HG03571 (cell line): ENCODE measurements at regions not wholly inside any gene's neighbourhood (a gene's known extent, or its start where the extent isn't known, plus 50 kb on each side); places are given as distances from the start of the nearest gene placed in this dataset.
"Not testable (repeated sequence)": the region's sequence is repeated elsewhere in the genome, so short reads cannot be mapped to it uniquely, and the experiment has no call there.

Experiments used
- ATAC-seq: cut with Tn5 transposase; IDR thresholded peaks from one replicate; pipeline ENCODE4 v1.9.1; 2021; ENCODE audit not compliant: unreplicated experiment

GRCh38 chr17:20731131-20731530, 151.6 kb downstream of the CDRT15L2 start:
- not testable (repeated sequence) for ATAC-seq

DNA sequence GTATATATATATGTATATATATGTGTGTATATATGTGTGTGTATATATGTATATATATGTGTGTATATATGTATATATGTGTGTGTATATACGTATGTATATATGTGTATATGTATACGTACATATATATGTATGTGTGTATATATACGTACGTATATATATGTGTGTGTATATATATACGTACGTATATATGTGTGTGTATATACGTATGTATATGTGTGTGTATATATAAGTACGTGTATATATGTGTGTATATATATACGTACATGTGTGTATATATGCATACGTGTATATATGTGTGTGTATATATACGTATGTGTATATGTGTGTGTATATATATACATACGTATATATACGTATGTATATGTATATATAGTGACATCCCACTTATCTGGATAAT, 154.4 kb downstream of the CDRT15L2 start:
- no peak for ATAC-seq

DNA sequence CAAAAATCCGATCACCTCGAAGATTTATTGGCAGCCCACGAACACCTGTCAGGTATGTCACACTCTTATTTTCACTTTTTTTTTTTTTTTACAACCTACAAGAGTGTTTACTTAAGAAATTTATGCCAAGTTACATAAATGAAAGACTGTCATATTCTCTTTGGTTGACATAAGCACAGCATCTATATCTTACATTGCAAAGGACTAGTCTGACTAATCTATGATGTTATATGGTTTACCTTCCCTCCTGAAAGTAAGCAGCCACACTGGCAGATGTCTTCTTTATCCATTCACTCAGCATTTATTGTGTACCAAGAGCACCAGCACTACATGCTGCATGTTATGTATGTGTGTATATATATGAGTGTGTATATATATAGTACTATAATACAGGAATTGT, 156.3 kb downstream of the CDRT15L2 start:
- no peak for ATAC-seq

DNA sequence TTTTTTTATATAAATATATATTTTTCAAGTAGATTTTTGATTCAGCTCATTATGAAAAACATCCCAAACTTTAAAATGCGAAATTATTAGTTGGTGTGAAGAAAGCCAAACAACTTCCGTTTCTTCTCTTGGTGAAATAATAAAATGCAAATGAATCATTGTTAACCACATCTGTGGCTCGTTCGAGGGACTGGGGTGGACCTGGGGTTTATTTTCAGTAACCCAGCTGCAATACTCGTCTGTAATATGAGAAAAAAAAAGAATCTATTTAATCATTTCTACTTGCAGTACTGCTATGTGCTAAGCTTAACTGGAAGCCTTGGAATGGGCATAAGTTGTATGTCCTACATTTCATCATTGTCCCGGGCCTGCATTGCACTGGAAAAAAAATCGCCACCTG, 158.1 kb downstream of the CDRT15L2 start:
- not testable (repeated sequence) for ATAC-seq

DNA sequence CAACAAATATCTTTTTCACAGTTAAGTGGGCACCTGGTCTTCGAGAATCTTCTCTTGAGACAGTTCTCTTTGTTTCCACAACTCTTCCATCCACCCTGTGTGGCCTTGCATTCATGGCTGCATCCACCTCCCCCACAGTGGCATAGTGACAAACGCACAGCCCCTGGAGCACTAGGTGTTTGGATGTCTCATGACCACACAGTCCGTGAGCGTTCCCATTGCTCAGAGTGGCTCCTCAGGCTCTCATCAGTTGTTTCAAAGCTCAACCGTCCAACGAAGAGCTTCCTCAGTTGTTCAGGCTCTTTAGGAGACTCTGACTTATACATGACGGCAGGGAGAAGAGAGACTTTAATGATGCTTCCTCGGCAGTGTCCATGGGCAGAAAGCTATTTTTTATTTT, 191.6 kb downstream of the CDRT15L2 start:
- no peak for ATAC-seq

DNA sequence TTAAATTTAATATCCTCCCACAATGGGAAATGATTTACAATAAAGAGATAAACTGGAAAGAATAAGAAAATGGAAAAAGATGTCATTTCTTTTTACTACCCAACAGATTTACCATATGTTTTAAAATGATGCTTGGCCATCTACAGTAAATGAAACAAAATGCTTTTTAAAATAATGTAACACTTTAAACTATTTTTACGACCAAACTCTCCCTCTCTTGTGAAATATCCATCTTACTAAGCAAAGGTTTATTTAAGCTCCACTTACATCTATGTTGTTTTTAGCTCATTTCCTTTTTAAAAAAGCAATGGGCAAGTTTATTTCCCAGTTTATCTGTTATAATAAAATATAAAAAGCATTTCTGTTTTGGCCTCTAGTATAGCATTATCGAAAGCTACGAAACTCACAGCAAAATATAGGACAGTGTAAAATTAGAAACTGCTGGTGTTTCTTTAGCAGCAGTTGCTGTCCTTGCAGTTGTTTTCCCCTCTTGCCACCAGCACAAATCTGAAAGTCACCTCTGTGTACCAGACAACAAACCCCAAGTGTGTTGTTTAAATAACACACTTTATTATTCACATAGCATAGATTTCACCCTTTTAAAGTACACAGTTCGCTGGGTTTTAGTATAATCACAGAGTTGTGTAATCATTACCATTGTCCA, 195.1 kb downstream of the CDRT15L2 start:
- no peak for ATAC-seq

DNA sequence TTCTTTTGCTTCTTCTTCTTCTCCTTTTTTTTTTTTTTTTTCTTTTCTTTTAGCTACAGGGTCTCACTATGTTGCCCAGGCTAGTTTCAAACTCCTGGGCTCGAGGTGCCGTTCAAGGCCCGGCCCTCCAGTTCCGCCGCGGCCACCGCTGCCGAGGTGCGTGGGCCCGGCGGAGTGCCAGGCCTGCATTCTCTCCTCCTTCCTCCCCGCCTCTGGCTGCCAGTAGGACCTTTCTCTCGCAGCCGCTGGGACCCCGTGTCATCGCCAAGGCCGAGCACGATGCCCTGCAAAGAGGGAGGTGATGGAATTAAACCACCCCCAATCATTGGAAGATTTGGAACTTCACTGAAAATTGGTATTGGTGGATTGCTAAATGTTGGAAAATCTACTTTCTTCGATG, 195.8 kb downstream of the CDRT15L2 start:
- no peak for ATAC-seq

DNA sequence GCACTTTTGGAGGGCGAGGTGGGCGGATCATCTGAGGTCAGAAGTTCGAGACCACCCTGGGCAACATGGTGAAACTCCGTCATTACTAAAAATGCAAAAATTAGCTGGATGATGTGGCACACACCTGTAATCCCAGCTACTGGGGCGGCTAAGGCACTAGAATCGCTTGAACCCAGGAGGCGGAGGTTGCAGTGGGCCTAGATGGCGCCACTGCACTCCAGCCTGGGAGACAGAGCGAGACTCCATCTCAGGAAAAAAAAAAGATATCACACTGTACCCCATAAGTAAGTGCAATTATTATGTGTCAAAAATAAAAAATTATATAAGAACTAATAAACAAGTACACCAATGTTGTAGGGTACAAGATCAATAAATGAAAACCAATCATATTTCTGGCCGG, 200.0 kb downstream of the CDRT15L2 start:
- no peak for ATAC-seq

DNA sequence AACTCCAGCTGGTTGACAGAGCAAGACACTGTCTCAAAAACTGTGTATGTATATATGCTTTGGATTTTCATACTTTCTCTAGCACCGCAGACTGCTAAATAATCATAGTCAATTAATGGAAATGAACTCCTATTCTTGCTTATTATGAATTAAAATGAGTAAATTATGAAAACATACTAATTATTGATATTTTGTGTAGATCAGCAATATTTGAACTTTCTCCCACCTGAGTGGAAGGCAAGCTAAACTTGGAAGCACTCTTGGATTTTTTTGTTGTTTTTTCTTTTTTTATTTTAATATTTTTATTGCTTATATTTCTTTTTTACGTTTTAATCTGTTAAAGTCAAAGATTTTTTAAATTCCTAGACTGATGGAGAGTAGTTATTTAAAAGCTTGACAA, 201.7 kb downstream of the CDRT15L2 start:
- no peak for ATAC-seq

DNA sequence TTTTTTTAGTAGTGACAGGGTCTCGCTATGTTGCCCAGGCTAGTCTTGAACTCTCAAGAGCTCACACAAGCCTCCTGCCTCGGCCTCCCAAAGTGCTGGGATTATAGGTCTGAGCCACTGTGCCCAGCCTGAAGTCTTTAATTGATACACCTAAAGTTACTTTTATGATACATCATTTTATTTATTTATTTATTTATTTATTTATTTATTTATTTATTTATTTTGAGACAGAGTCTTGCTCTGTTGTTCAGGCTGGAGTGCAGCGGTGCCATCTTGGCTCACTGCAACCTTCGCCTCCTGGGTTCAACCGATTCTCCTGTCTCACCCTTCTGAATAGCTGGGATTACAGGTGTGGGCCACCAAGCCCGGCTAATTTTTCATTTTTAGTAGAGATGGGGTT, 202.3 kb downstream of the CDRT15L2 start:
- ATAC-seq = not testable (repeated sequence)

DNA sequence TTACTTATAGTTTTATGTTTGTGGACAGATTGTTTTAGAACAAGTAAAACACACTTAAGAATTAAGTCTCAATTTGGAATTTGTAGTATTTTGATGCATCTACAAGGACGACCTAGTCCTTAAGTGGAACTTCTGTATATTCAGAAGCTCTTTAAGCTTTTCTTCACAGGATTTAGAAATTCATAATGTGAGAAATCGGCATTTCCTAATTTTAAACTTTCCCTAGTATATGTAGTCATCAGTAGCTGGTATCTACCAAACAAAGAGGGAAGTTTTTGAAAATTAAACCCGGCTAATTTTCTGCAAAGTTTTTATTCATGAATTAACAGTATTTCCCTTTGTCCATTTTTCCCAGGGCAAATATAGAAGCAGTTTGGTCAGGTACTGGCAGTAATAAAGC, 203.6 kb downstream of the CDRT15L2 start:
- ATAC-seq = no peak

- no peak for ATAC-seq
Observed at GRCh38 chr17:20784100-20784665, 204.7 kb downstream of the CDRT15L2 start.

- ATAC-seq = no peak
Observed at GRCh38 chr17:20787281-20787680, 207.8 kb downstream of the CDRT15L2 start.

GRCh38 chr17:20791626-20792025, 212.1 kb downstream of the CDRT15L2 start:
- no peak for ATAC-seq

DNA sequence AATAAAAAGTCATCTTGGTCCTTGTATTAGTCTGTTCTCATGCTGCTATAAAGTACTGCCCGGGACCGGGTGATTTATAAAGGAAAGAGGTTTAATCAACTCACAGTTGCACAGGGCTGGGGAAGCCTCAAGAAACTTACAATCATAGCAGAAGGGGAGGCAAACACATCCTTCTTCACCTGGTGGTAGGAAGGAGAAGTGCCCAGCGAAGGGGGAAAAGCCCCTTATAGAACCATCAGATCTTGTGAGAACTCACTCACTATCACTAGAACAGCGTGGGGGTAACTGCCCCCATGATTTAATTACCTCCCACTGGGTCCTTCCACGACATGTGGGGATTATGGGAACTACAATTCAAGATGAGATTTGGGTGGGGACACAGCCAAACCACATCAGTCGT, 215.0 kb downstream of the CDRT15L2 start:
- ATAC-seq = not testable (repeated sequence)

- ATAC-seq = no peak
Observed at GRCh38 chr17:20797292-20797691, 217.8 kb downstream of the CDRT15L2 start.

- no peak for ATAC-seq
Observed at GRCh38 chr17:20800146-20800545, 220.6 kb downstream of the CDRT15L2 start.

GRCh38 chr17:20805751-20806150, 226.2 kb downstream of the CDRT15L2 start:
- ATAC-seq = no peak

- not testable (repeated sequence) for ATAC-seq
Observed at GRCh38 chr17:20807566-20807965, 228.0 kb downstream of the CDRT15L2 start.

- not testable (repeated sequence) for ATAC-seq
Observed at GRCh38 chr17:20815410-20815809, 227.4 kb downstream of the USP22 start.

DNA sequence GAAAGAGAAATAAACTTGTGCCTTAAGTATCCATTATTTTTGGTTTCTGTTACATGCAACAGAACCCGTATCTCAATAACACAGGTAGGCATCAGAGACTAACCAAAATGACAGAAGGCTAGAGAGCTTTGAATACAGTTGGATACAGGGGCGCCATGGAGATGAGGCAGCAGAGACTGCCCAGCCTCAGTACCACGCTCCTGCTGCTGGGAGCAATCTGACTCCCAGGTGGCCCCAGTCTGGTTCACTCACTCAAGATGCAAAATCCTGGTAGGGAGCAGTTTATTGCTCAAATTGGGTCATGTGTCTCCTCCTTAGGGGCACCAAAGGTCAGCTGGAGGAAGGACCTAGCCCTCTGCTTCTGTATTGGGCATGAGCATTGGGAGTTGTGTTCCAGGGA, 218.9 kb downstream of the USP22 start:
- no peak for ATAC-seq

GRCh38 chr17:20825539-20825938, 217.3 kb downstream of the USP22 start:
- no peak for ATAC-seq

DNA sequence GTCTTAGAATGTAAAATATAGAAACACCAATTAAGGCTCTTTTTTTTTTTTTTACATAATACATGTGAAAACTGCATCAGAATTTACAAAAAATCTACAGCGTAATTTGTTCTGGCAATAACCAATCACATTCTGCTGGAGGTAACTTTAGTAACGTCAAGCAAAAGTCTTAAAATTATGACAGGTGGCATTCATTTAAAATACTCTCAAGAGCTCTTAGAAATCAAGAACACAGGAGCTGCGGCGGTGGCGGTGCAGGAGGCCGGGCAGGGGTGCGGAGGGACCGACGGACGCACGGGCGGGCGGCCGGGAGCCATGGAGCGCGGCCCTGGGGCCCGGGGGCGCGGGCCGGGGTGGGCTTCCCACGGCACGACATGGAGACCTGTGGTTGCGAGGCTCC, 202.4 kb downstream of the USP22 start:
- ATAC-seq = not testable (repeated sequence)
